ENCODE measurements at regions not wholly inside any gene's neighbourhood (a gene's known extent, or its start where the extent isn't known, plus 50 kb on each side); places are given as distances from the start of the nearest gene placed in this dataset.

DNA sequence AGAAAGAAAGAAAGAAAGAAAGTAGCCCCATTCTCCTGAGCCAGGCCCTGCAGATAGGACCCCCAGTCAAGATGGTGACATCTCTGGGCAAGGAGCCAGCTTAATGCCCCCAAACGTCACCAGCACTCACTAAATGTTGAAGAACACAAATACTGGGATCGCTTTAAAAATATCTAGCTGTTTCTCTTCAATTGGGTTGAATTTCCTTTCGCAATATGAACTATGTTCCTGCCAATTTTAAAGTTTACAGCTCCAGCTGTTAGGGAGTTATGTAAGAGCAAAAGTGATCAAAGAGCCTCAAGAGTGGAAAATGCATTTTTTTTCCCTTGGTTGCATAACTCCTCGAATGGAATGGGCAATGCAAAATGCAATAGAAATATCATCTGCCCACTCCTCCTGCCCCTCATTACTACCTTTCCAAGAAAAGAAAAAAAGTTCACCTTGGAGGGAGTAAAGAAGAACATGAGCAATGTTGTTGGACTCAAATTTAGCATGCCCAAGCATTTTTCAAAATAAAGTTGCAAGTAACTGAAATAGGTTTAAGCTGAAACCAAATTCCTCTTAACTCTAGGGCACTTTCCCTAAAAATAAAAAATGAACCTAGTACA, 244.2 kb upstream of the PIK3R1 start:
- DNase-seq (ENCODE audit: insufficient read length, low spot score): no peak
- FAIRE-seq: no peak
- TF ChIP-seq POLR2AphosphoS5 (IDR thresholded peaks at IDR 0.05; ENCODE audit: low read depth, low read length): no peak
- TF ChIP-seq SPI1 (IDR thresholded peaks at IDR 0.05; ENCODE audit: low read depth, low read length): no peak
- TF ChIP-seq POLR2A (IDR thresholded peaks at IDR 0.05; ENCODE audit: low read depth, low read length): no peak
- no peak for TF ChIP-seq TAF1 (IDR thresholded peaks at IDR 0.05; ENCODE audit: low read depth, low read length)
- no peak for TF ChIP-seq PAX5 (IDR thresholded peaks at IDR 0.05; ENCODE audit: insufficient read depth, low read length, severe bottlenecking)

GRCh38 chr5:67969631-67970030, 245.9 kb upstream of the PIK3R1 start:
- no peak for DNase-seq (ENCODE audit: insufficient read length, low spot score)
- no peak for FAIRE-seq
- TF ChIP-seq POLR2A (IDR thresholded peaks at IDR 0.05; ENCODE audit: low read depth, low read length) (no peak), TAF1 (IDR thresholded peaks at IDR 0.05; ENCODE audit: low read depth, low read length) (no peak), POLR2AphosphoS5 (IDR thresholded peaks at IDR 0.05; ENCODE audit: low read depth, low read length) (no peak), POU2F2 (IDR thresholded peaks at IDR 0.05; ENCODE audit: low read depth, low read length) (no peak), PAX5 (IDR thresholded peaks at IDR 0.05; ENCODE audit: insufficient read depth, low read length, severe bottlenecking) (no peak), SPI1 (IDR thresholded peaks at IDR 0.05; ENCODE audit: low read depth, low read length) (no peak)

- no peak for FAIRE-seq
- TF ChIP-seq POLR2AphosphoS5 (IDR thresholded peaks at IDR 0.05; ENCODE audit: low read depth, low read length) (no peak), TAF1 (IDR thresholded peaks at IDR 0.05; ENCODE audit: low read depth, low read length) (no peak), POLR2A (IDR thresholded peaks at IDR 0.05; ENCODE audit: low read depth, low read length) (no peak), SPI1 (IDR thresholded peaks at IDR 0.05; ENCODE audit: low read depth, low read length) (no peak), PAX5 (IDR thresholded peaks at IDR 0.05; ENCODE audit: insufficient read depth, low read length, severe bottlenecking) (no peak), POU2F2 (IDR thresholded peaks at IDR 0.05; ENCODE audit: low read depth, low read length) (no peak)
- DNase-seq (ENCODE audit: insufficient read length, low spot score): no peak
Observed at GRCh38 chr5:67969176-67969575, 246.4 kb upstream of the PIK3R1 start.

GRCh38 chr5:67966712-67967111, 248.8 kb upstream of the PIK3R1 start:
- FAIRE-seq (no peak), DNase-seq (ENCODE audit: insufficient read length, low spot score) (no peak)
- TF ChIP-seq SPI1 (IDR thresholded peaks at IDR 0.05; ENCODE audit: low read depth, low read length) (no peak), POLR2AphosphoS5 (IDR thresholded peaks at IDR 0.05; ENCODE audit: low read depth, low read length) (no peak), TAF1 (IDR thresholded peaks at IDR 0.05; ENCODE audit: low read depth, low read length) (no peak), POU2F2 (IDR thresholded peaks at IDR 0.05; ENCODE audit: low read depth, low read length) (no peak), POLR2A (IDR thresholded peaks at IDR 0.05; ENCODE audit: low read depth, low read length) (no peak), PAX5 (IDR thresholded peaks at IDR 0.05; ENCODE audit: insufficient read depth, low read length, severe bottlenecking) (no peak)

GRCh38 chr5:67964619-67965018, 250.9 kb upstream of the PIK3R1 start:
- FAIRE-seq: no peak
- TF ChIP-seq PAX5 (IDR thresholded peaks at IDR 0.05; ENCODE audit: insufficient read depth, low read length, severe bottlenecking) (no peak), POU2F2 (IDR thresholded peaks at IDR 0.05; ENCODE audit: low read depth, low read length) (no peak), POLR2A (IDR thresholded peaks at IDR 0.05; ENCODE audit: low read depth, low read length) (no peak), POLR2AphosphoS5 (IDR thresholded peaks at IDR 0.05; ENCODE audit: low read depth, low read length) (no peak), TAF1 (IDR thresholded peaks at IDR 0.05; ENCODE audit: low read depth, low read length) (no peak), SPI1 (IDR thresholded peaks at IDR 0.05; ENCODE audit: low read depth, low read length) (no peak)

DNA sequence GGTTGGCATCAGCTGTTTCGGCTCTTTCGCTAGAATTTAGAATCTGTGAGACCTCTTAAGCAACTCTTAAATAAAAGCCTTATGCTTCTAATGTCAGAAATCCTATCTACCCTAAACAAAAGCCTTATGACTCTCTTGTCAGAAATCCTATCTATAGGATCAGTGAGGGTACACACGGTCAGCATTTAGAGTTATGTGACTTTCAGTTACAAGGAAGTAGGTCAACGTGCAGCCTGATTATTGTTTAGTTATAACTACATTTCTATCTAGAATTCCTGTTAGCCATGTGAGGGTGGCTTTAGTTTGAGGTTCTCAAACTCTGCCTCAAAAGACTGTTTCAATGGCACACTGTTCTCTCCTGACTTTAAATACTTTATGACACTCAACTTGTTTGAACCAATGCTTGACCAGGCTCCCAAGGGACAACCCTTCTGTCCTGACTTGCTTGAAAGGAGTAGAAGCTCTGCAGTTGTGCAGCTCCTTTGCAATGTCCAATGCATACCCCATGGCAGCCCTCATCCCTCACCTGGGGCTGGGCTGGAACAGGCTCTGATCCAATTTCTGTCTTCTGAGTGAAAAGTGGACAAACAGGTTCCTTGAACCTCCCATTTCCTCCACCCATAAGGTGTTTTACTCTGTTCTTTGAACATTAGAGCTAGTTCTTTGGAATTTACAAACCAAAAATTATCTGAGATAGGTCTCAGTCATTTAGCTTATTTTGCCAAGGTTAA, 251.6 kb upstream of the PIK3R1 start:
- FAIRE-seq (no peak), DNase-seq (ENCODE audit: insufficient read length, low spot score) (no peak)
- TF ChIP-seq POU2F2 (IDR thresholded peaks at IDR 0.05; ENCODE audit: low read depth, low read length) (no peak), POLR2A (IDR thresholded peaks at IDR 0.05; ENCODE audit: low read depth, low read length) (no peak), TAF1 (IDR thresholded peaks at IDR 0.05; ENCODE audit: low read depth, low read length) (no peak), SPI1 (IDR thresholded peaks at IDR 0.05; ENCODE audit: low read depth, low read length) (no peak), PAX5 (IDR thresholded peaks at IDR 0.05; ENCODE audit: insufficient read depth, low read length, severe bottlenecking) (no peak), POLR2AphosphoS5 (IDR thresholded peaks at IDR 0.05; ENCODE audit: low read depth, low read length) (no peak)

More at GRCh38 chr5:67964619-67965018, 250.9 kb upstream of the PIK3R1 start:
- DNase-seq (ENCODE audit: insufficient read length, low spot score): no peak

DNA sequence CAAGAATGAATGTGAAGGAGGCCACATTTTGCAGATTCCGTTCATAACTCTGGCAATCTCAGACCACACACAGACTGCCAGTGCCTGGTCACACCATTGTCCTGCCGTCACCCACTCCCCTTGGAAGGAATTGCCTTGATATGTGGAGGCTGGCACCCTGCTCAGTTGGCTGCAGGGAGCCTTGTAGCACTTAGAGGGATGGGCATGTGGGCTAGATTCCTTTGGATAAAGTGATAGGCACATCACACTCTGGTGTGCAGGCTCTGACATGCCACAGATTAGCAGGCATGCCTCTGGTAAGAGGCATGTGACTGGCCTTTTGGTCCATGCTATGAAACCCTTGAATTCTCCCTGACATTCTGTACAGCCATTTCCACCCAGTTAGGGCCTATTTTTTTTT, 254.6 kb upstream of the PIK3R1 start:
- DNase-seq (ENCODE audit: insufficient read length, low spot score) (no peak), FAIRE-seq (no peak)
- TF ChIP-seq POLR2A (IDR thresholded peaks at IDR 0.05; ENCODE audit: low read depth, low read length) (no peak), PAX5 (IDR thresholded peaks at IDR 0.05; ENCODE audit: insufficient read depth, low read length, severe bottlenecking) (no peak), POLR2AphosphoS5 (IDR thresholded peaks at IDR 0.05; ENCODE audit: low read depth, low read length) (no peak), SPI1 (IDR thresholded peaks at IDR 0.05; ENCODE audit: low read depth, low read length) (no peak), TAF1 (IDR thresholded peaks at IDR 0.05; ENCODE audit: low read depth, low read length) (no peak), POU2F2 (IDR thresholded peaks at IDR 0.05; ENCODE audit: low read depth, low read length) (no peak)

GRCh38 chr5:67957374-67957773, 258.2 kb upstream of the PIK3R1 start:
- FAIRE-seq (no peak), DNase-seq (ENCODE audit: insufficient read length, low spot score) (no peak)
- no peak for TF ChIP-seq POLR2A (IDR thresholded peaks at IDR 0.05; ENCODE audit: low read depth, low read length)
- no peak for TF ChIP-seq TAF1 (IDR thresholded peaks at IDR 0.05; ENCODE audit: low read depth, low read length)
- TF ChIP-seq POLR2AphosphoS5 (IDR thresholded peaks at IDR 0.05; ENCODE audit: low read depth, low read length): no peak
- no peak for TF ChIP-seq SPI1 (IDR thresholded peaks at IDR 0.05; ENCODE audit: low read depth, low read length)
- no peak for TF ChIP-seq PAX5 (IDR thresholded peaks at IDR 0.05; ENCODE audit: insufficient read depth, low read length, severe bottlenecking)
- no peak for TF ChIP-seq POU2F2 (IDR thresholded peaks at IDR 0.05; ENCODE audit: low read depth, low read length)

DNA sequence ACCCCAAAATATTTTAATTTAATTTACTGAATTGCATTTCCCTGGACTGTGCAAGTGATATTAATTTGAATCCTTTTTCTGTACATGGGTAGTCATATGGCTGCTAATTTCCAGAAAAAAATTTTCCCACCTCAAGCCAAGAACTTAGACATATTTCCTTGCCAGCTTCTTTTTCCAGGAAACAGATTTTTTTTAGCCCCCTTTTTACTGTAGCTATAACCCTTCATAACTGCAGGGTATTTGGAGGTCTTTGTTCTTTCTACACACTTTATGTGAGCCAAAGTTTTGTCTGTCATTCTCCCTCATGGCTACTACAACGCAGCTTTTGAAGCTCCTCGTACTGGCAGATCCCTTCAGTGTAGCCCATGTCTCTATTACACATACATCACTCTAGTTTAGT, 261.2 kb upstream of the PIK3R1 start:
- no peak for DNase-seq (ENCODE audit: insufficient read length, low spot score)
- no peak for TF ChIP-seq POLR2A (IDR thresholded peaks at IDR 0.05; ENCODE audit: low read depth, low read length)
- TF ChIP-seq POLR2AphosphoS5 (IDR thresholded peaks at IDR 0.05; ENCODE audit: low read depth, low read length): no peak
- no peak for TF ChIP-seq TAF1 (IDR thresholded peaks at IDR 0.05; ENCODE audit: low read depth, low read length)
- no peak for TF ChIP-seq SPI1 (IDR thresholded peaks at IDR 0.05; ENCODE audit: low read depth, low read length)
- FAIRE-seq: no peak
